Pulmonary artery endothelial cell (primary cell): ENCODE measurements at regions not wholly inside any gene's neighbourhood (a gene's known extent, or its start where the extent isn't known, plus 50 kb on each side); places are given as distances from the start of the nearest gene placed in this dataset.

Source experiments
- DNase-seq: peaks from one replicate; pipeline ENCODE4 v3.0.0-alpha.2; 2011; ENCODE audit warnings: low read depth, low spot score

- DNase-seq: no peak
Measured at GRCh38 chr6:2542101-2542857, 208.4 kb downstream of the MYLK4 start.

- no peak for DNase-seq
Measured at GRCh38 chr6:2536451-2536850, 214.3 kb downstream of the MYLK4 start.

GRCh38 chr6:2535506-2535905 is 215.2 kb downstream of the MYLK4 start:
- DNase-seq: no peak

GRCh38 chr6:2534406-2535042 is 216.2 kb downstream of the MYLK4 start:
- no peak for DNase-seq

- DNase-seq: no peak
Measured at GRCh38 chr6:2531426-2532215, 219.1 kb downstream of the MYLK4 start.

GRCh38 chr6:2529211-2529719 is 221.5 kb downstream of the MYLK4 start:
- no peak for DNase-seq

- no peak for DNase-seq
Measured at GRCh38 chr6:2528156-2528555, 222.6 kb downstream of the MYLK4 start.

GRCh38 chr6:2526766-2527165 is 224.0 kb downstream of the MYLK4 start:
- no peak for DNase-seq

GRCh38 chr6:2524090-2524489 is 226.6 kb downstream of the MYLK4 start:
- no peak for DNase-seq

GRCh38 chr6:2523061-2523460 is 227.7 kb downstream of the MYLK4 start:
- no peak for DNase-seq

GRCh38 chr6:2522521-2522920 is 228.2 kb downstream of the MYLK4 start:
- DNase-seq: peak; percentile 17

GRCh38 chr6:2517855-2518473 is 232.8 kb downstream of the MYLK4 start:
- no peak for DNase-seq

GRCh38 chr6:2517401-2517800 is 233.3 kb downstream of the MYLK4 start:
- DNase-seq: no peak

GRCh38 chr6:2516059-2516458 is 234.7 kb downstream of the MYLK4 start:
- DNase-seq: no peak

GRCh38 chr6:2514965-2515543 is 235.7 kb downstream of the MYLK4 start:
- no peak for DNase-seq

- no peak for DNase-seq
Measured at GRCh38 chr6:2512802-2513201, 237.9 kb downstream of the MYLK4 start.

GRCh38 chr6:2510316-2510715 is 240.4 kb downstream of the MYLK4 start:
- DNase-seq: no peak

GRCh38 chr6:2509711-2510110 is 241.0 kb downstream of the MYLK4 start:
- no peak for DNase-seq

- no peak for DNase-seq
Measured at GRCh38 chr6:2508071-2508470, 242.7 kb downstream of the MYLK4 start.

GRCh38 chr6:2507521-2508037 is 243.1 kb downstream of the MYLK4 start:
- no peak for DNase-seq

GRCh38 chr6:2507016-2507415 is 243.7 kb downstream of the MYLK4 start:
- no peak for DNase-seq
